AG20443 (cell line): ENCODE measurements at regions not wholly inside any gene's neighbourhood (a gene's known extent, or its start where the extent isn't known, plus 50 kb on each side); places are given as distances from the start of the nearest gene placed in this dataset.
"Not testable (repeated sequence)": the region's sequence is repeated elsewhere in the genome, so short reads cannot be mapped to it uniquely, and the experiment has no call there.

Source experiments
- DNase-seq: peaks from one replicate; pipeline ENCODE4 v3.0.0; 2012; ENCODE audit warnings: low spot score, mixed read lengths

- DNase-seq: peak; percentile 62
Measured at GRCh38 chr7:142603870-142604448, 145.3 kb upstream of the PRSS1 start.

GRCh38 chr7:142602756-142603155, 146.5 kb upstream of the PRSS1 start:
- DNase-seq: no peak

DNA sequence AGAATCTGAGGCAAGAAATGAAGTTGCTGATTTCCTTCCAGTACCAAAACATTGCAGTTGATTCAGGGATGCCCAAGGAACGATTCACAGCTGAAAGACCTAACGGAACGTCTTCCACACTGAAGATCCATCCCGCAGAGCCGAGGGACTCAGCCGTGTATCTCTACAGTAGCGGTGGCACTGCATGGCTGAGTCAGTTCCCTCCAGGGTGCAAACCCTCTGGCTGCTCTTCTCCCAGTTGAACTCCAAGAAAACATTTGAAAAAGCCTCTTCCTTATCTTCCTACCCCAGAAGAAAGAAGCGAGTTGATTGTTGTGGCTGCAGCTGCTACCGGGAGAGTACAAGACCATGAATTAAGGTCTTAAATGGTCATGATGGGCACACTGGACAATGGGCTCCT, 147.1 kb upstream of the PRSS1 start:
- DNase-seq: no peak

DNA sequence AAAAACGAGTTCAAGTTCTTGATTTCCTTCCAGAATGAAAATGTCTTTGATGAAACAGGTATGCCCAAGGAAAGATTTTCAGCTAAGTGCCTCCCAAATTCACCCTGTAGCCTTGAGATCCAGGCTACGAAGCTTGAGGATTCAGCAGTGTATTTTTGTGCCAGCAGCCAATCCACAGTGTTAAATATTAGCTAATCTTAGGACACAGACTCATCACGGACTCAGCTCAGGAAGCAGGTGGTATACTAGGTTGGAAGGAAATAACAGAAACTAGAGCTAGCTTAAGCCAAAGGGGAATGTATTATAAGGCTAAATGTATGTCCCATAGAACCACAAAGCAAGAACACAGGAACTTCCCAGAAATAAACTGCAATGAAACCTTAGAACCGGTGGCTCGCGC, 151.0 kb upstream of the PRSS1 start:
- no peak for DNase-seq

GRCh38 chr7:142597547-142597946, 151.7 kb upstream of the PRSS1 start:
- no peak for DNase-seq

- DNase-seq: no peak
Measured at GRCh38 chr7:142595816-142596516, 153.3 kb upstream of the PRSS1 start.

DNA sequence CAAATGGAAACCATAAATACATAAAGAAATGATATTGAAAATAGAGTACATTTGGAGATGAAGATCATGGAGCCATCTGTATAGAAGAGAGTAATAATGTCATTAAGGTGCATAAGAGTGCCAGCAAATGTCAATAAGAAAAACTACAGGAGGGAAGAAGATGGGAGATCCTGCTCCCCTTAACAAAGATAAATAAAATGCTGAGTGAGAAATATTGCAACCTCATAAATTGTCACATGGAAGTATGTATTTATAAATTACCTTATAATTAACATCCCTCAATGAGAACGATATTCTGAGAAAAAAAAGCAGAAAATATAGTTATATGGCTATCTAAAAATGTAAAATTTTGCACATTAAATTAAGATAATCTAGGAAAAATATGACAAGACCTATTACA, 155.2 kb upstream of the PRSS1 start:
- no peak for DNase-seq

DNA sequence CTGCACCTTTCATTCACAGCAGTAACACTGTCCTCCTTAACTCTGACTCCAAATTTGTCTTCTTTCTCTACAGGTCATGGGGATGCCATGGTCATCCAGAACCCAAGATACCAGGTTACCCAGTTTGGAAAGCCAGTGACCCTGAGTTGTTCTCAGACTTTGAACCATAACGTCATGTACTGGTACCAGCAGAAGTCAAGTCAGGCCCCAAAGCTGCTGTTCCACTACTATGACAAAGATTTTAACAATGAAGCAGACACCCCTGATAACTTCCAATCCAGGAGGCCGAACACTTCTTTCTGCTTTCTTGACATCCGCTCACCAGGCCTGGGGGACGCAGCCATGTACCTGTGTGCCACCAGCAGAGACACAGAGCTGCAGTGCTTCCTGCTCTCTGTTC, 156.2 kb upstream of the PRSS1 start:
- no peak for DNase-seq

- DNase-seq: no peak
Measured at GRCh38 chr7:142592664-142593063, 156.6 kb upstream of the PRSS1 start.

DNA sequence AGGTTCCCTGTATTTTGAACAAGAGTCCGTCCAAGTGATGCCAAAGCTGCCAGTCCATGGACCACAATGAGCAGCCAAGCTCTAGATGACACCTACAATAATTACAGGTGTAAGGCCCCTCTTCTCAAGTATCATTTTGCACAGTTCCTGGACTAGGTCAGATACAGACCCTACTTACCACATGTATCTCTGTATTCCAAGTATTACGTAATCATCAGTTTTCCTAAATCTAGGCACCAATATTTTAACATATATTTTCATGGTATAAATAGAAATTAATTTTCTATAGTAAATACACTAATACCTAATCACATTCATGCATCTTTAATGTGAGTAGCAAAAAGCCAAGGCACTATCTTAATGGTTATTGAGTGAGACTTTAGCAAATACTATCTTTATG, 157.0 kb upstream of the PRSS1 start:
- no peak for DNase-seq

DNA sequence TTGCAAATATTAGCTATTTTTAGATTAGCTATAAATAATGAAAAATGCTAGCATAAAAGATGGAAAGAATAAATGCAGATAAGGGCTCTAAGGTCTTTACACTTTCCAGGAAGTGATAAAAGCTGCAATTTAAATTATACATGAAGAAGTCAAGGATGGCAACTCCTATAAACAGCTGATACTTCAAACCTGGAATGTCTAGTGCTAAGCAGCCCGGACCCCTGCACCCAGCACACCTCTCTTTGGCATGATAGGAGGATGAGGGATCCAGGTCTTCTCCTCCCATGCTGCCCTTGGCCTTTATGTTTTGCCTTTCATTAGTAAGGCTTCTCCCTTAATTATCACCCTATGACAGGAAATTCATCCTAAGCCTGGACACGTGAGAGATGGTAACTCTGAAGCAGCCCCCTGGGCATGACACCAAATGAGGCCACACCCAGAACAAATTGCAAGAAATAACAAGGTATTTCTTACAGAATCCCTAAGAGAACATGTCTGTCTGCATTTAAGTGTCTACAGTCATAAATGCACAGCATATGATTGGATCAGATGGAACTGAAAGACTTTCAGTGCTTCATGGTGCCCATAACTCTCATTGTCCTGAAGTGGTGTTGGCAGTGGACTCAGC, 158.3 kb upstream of the PRSS1 start:
- DNase-seq: no peak

- DNase-seq: no peak
Measured at GRCh38 chr7:142590077-142590476, 159.2 kb upstream of the PRSS1 start.

DNA sequence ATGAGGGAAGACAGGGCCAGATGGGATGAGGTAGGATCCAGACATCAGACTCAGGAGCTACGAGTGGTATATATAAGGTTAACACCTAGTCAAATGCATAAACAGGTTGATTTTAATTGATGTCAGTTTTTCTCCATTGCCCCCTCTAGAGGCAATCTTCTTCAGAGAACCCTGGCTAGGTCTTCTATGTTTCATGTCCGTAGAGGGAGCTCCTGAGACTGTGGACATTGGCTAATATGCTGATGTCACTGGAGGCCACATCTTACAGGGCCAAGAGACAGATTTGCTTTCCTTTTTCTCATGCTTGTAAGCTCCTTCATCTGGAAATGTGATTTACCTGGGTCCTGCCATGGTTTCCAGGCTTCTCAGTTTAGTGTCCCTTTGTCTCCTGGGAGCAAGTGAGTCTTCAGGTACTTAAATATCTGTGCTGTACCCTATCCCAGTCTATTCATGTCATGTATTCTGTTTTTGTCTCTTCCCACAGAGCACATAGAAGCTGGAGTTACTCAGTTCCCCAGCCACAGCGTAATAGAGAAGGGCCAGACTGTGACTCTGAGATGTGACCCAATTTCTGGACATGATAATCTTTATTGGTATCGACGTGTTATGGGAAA, 161.6 kb upstream of the PRSS1 start:
- peak; percentile 88 for DNase-seq

DNA sequence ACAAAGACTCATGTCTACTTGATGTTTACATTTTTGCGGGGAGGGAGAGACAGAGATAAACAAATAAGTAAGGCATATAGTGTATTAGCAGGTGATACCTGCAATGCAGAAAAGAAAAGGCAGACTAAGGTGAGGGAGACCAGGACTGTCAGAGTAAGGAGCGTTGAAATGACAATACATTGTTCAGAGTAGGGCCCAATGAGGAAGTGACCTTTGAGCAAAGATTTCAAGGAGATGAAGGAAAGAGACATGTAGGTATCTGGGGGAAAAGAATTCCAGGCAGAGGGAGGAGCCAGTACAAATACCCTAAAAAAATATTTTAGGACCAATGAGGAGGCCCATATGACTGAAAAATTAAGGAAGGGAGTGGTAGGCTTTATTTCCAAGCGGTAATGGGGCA, 162.7 kb upstream of the PRSS1 start:
- no peak for DNase-seq

DNA sequence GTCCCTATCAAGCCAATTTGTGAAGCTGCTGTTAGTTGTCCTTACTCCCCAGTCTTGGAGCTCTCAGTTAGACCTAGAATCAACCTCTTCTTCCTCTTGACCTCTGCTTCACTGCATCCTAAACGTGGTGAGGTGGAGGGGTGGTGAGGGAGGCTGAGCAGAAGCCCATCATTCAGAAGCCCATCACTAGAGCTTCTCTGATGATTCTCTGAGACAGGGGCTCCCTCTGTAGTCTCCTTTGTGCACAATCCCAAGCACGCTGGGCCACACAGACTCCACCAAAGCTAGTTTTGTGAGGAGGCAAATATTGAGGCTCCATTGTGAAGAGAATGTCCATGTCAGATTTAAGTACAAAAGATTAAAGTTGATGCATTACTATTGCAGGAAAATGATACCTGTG, 163.8 kb upstream of the PRSS1 start:
- peak; percentile 24 for DNase-seq

DNA sequence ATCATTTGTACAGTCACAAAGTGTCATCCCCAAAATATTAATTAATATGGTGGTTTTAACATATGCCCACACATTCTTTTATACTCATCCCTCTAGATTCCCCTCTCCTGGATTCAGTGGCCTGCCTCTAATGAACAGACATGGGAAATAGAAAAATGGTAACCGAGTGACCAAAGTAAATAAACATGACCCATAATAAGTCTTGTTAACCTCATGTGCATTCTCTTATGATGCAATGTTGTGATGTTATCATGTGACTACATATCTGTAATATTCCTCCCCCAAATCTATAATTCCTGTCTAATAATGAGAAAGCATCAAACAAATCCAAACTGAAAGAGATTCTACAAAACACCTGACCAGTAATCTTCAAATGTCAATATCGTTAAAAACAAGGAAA, 164.5 kb upstream of the PRSS1 start:
- no peak for DNase-seq

- peak; percentile 79 for DNase-seq
Measured at GRCh38 chr7:142583446-142583845, 165.8 kb upstream of the PRSS1 start.

- no peak for DNase-seq
Measured at GRCh38 chr7:142582351-142582750, 166.9 kb upstream of the PRSS1 start.

DNA sequence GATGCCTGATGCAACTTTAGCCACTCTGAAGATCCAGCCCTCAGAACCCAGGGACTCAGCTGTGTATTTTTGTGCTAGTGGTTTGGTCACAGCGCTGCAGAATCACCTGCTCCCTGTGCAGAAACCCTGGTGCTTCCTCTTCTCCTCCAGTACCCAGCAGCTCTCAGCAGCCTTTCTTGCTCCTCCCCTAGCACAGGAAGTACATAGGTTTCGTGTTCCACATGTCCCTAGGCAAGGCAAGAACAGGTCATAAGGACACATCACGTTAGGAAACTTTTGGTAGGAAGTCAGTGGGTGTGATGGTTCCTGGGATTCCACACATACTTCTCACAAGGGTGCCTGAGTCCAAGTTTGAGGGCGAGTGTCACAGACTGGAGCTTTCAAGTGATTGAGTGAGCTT, 167.9 kb upstream of the PRSS1 start:
- peak; percentile 32 for DNase-seq

- DNase-seq: no peak
Measured at GRCh38 chr7:142579946-142580345, 169.3 kb upstream of the PRSS1 start.

- DNase-seq: not testable (repeated sequence)
Measured at GRCh38 chr7:142575351-142575750, 173.9 kb upstream of the PRSS1 start.

DNA sequence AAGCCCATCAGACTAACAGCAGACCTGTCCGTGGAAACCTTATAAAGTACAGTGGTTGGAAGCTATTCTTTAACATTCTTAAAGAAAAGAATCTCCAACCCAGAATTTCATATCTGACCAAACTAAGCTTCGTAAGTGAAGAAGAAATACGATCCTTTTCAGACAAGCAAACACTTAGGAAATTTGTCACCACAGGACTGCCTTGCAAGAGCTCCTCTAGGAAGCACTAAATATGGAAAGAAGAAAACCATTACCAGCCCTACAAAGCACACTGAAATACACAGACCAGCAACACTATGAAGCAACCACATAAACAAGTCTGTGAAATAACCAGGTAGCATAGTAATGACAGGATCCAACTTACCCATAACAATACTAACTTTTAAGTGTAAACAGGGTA, 177.7 kb upstream of the PRSS1 start:
- DNase-seq: no peak

DNA sequence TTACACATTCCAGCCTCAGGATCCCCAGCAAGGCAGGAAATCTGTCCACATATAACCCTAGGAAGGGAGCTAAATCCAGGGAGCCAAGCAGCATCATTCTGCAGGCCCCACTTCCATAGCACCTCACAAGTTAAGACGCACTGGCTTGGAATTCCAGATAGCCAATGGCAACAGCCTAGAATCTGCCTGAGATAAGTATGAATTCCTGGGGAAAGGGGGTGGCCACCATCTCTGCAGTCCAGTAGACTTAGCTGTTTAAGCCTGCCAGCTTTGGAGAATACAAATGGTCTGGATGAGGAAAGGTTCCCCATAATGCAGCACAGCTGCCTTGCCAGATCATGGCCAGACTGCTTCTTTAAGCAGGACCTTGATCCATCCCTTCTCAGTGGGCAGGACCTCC, 179.4 kb upstream of the PRSS1 start:
- DNase-seq: no peak
